Colonic mucosa (tissue), 4 donors: ENCODE measurements at regions not wholly inside any gene's neighbourhood (a gene's known extent, or its start where the extent isn't known, plus 50 kb on each side); places are given as distances from the start of the nearest gene placed in this dataset.

ENCODE experiments used
- DNase-seq: peaks from one replicate; pipeline ENCODE4 v3.0.0-alpha.2; 2020
- H3K27ac ChIP-seq: fragments of 200-600 bp; one replicate; pipeline ENCODE4 v1.8.0; 2021
- H3K27me3 ChIP-seq: fragments of 200-600 bp; one replicate; pipeline ENCODE4 v1.8.0; 2021
- H3K36me3 ChIP-seq: fragments of 200-600 bp; one replicate; pipeline ENCODE4 v1.8.0; 2021
- H3K4me1 ChIP-seq: fragments of 200-600 bp; one replicate; pipeline ENCODE4 v1.8.0; 2021; ENCODE audit warnings: mild to moderate bottlenecking
- H3K4me3 ChIP-seq: fragments of 200-600 bp; one replicate; pipeline ENCODE4 v1.8.0; 2021
- H3K9ac ChIP-seq, 2 donors: one replicate each; pipeline ENCODE4 v1.7.0; 2013; ENCODE audit warnings: control low read depth in 2 of 2, low read depth in 2 of 2, low read length in 2 of 2
- H3K9me3 ChIP-seq: fragments of 200-600 bp; one replicate; pipeline ENCODE4 v1.8.0; 2021
- CTCF ChIP-seq: fragments of 200-600 bp; IDR thresholded peaks from one replicate; pipeline ENCODE4 v1.8.0; 2022; ENCODE audit warnings: antibody characterized with exemption, mild to moderate bottlenecking
- intact Hi-C: fragments of 100-400 bp; cut with DNase I; formaldehyde crosslinking; loops from one replicate; pipeline ENCODE4 v1.14.1; 2022
- donor health status: healthy.
- donor health status: DM: no; HTN: no; CAD: no.
- donor health status: DM: no; HTN: no; CAD: no.

- H3K9ac ChIP-seq: no peak overlapping the region
- H3K27ac ChIP-seq: no peak overlapping the region
- TF ChIP-seq CTCF: no peak
- H3K36me3 ChIP-seq: no peaks in the 10 kb centered on the region
- H3K27me3 ChIP-seq: no peaks in the 10 kb centered on the region
- no peak overlapping the region for H3K4me3 ChIP-seq
- no peak for DNase-seq
- no peaks in the 10 kb centered on the region for H3K4me1 ChIP-seq
- no peaks in the 10 kb centered on the region for H3K9me3 ChIP-seq
- intact Hi-C loops: no loop called here
Measured at GRCh38 chr15:100787567-100788417, 91.8 kb upstream of the ALDH1A3 start.

- no peaks in the 10 kb centered on the region for H3K27me3 ChIP-seq
- intact Hi-C loops: no loop called here
- no peaks in the 10 kb centered on the region for H3K4me1 ChIP-seq
- no peak overlapping the region for H3K27ac ChIP-seq
- TF ChIP-seq CTCF: no peak
- peak; percentile 8 for DNase-seq
- H3K4me3 ChIP-seq: no peak overlapping the region
- H3K9ac ChIP-seq: no peak overlapping the region
- no peaks in the 10 kb centered on the region for H3K36me3 ChIP-seq
- H3K9me3 ChIP-seq: no peaks in the 10 kb centered on the region
Measured at GRCh38 chr15:100788418-100789105, 91.1 kb upstream of the ALDH1A3 start.

GRCh38 chr15:100790786-100791265 lies 88.8 kb upstream of the ALDH1A3 start:
- intact Hi-C loops: no loop called here
- Histone ChIP-seq H3K36me3 (no peaks in the 10 kb centered on the region), H3K4me1 (no peaks in the 10 kb centered on the region), H3K4me3 (no peak overlapping the region), H3K27me3 (no peaks in the 10 kb centered on the region), H3K9ac (no peak overlapping the region), H3K27ac (no peak overlapping the region), H3K9me3 (no peaks in the 10 kb centered on the region)
- no peak for DNase-seq
- no peak for TF ChIP-seq CTCF

DNA sequence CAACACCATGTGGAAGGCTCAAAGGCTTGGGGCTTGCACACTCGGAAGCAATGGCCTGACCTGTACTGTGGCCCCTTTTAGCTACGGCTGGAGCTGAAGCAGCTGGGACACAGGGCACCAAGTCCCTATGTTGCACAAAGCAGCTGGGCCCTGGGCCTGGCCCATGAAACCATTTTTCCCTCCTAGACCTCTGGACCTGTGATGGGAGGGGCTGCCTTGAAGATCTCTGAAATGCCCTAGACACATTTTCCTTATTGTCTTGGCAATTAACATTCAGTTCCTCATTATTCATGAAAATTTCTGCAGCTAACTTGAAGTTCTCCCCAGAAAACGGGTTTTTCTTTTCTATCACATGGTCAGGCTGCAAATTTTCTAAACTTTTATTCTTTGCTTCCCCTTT lies 85.6 kb upstream of the ALDH1A3 start:
- Histone ChIP-seq H3K4me1 (no peaks in the 10 kb centered on the region), H3K36me3 (no peaks in the 10 kb centered on the region), H3K9ac (no peak overlapping the region), H3K9me3 (no peaks in the 10 kb centered on the region), H3K27me3 (no peaks in the 10 kb centered on the region), H3K27ac (no peak overlapping the region), H3K4me3 (no peak overlapping the region)
- intact Hi-C loops: no loop called here
- no peak for TF ChIP-seq CTCF
- DNase-seq: peak; percentile 0

DNA sequence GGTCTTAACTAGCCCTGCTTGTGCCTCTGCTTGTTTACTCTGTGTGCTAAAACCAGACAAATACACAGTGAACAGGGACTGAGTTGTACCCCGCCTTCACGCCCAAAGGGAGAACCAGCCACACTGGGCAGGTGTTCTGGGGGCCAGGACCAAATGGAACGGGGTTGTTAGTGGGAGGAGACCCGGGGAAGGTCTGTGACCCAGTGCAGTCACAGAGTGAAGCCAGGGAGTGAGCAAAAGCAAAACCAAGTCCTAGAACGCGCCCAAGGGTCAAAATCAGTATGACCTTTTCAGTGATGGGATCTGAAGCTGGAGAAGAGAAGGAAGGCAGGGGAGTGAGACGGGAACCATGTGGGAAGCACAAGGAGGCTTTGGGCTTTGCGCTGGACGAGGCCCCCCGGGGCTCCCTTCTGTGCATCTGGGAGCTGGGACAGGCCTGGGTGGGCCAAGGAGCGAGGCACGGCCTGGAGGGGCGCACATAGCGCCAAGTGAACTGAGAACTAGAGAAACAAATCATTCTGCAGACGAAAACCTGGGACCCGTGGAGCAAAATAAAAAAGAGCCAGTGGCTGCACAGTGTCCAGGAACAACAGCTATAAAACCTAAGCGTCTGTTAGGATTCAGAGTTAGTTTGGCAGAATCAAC lies 78.3 kb upstream of the ALDH1A3 start:
- Histone ChIP-seq H3K4me1 (no peaks in the 10 kb centered on the region), H3K36me3 (no peaks in the 10 kb centered on the region), H3K27ac (no peak overlapping the region), H3K9ac (no peak overlapping the region), H3K27me3 (no peaks in the 10 kb centered on the region), H3K9me3 (no peaks in the 10 kb centered on the region), H3K4me3 (no peak overlapping the region)
- no peak for TF ChIP-seq CTCF
- peak; percentile 7 for DNase-seq
- intact Hi-C loops: no loop called here
